HL-60 (cell line): ENCODE measurements at regions not wholly inside any gene's neighbourhood (a gene's known extent, or its start where the extent isn't known, plus 50 kb on each side); places are given as distances from the start of the nearest gene placed in this dataset.

Experiments used
- CTCF ChIP-seq: IDR thresholded peaks from one replicate; pipeline ENCODE4 v1.5.1; 2011; ENCODE audit warnings: low read length, control low read depth, inconsistent platforms; ENCODE audit not compliant: insufficient read depth
- TF ChIP-seq, protein P1 (sequence below): IDR thresholded peaks from 2 replicates; pipeline ENCODE4 v1.6.1; 2012; ENCODE audit warnings: low read depth; ENCODE audit not compliant: insufficient replicate concordance

DNA sequence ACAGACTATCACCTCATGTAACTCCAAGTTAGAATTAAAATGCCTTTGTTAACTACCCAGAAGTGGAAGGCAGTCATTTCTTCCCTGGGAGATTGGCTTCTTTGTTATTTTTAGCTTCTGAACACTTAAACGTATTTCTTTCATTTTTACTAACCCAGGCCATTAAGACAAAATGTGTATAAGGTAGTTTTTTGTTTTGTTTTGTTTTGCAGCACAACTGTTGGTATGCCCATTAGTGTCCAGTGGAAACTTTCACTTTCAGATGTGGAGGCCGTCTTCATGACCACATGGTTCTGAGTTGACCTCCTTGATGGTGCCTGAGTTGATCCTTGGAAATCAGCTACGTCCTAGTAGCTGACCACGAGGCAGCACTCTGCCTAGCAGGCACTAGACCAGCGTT, 264.6 kb upstream of the ZNF608 start:
- no peak for TF ChIP-seq CTCF
- TF ChIP-seq, protein P1, sequence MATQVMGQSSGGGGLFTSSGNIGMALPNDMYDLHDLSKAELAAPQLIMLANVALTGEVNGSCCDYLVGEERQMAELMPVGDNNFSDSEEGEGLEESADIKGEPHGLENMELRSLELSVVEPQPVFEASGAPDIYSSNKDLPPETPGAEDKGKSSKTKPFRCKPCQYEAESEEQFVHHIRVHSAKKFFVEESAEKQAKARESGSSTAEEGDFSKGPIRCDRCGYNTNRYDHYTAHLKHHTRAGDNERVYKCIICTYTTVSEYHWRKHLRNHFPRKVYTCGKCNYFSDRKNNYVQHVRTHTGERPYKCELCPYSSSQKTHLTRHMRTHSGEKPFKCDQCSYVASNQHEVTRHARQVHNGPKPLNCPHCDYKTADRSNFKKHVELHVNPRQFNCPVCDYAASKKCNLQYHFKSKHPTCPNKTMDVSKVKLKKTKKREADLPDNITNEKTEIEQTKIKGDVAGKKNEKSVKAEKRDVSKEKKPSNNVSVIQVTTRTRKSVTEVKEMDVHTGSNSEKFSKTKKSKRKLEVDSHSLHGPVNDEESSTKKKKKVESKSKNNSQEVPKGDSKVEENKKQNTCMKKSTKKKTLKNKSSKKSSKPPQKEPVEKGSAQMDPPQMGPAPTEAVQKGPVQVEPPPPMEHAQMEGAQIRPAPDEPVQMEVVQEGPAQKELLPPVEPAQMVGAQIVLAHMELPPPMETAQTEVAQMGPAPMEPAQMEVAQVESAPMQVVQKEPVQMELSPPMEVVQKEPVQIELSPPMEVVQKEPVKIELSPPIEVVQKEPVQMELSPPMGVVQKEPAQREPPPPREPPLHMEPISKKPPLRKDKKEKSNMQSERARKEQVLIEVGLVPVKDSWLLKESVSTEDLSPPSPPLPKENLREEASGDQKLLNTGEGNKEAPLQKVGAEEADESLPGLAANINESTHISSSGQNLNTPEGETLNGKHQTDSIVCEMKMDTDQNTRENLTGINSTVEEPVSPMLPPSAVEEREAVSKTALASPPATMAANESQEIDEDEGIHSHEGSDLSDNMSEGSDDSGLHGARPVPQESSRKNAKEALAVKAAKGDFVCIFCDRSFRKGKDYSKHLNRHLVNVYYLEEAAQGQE, result no peak
